B cell (primary cell): ENCODE measurements at regions not wholly inside any gene's neighbourhood (a gene's known extent, or its start where the extent isn't known, plus 50 kb on each side); places are given as distances from the start of the nearest gene placed in this dataset.

ENCODE experiments used
- ATAC-seq: fragments of 200-7000 bp; cut with Tn5 transposase; one replicate; pipeline ENCODE4 v1.10.0; 2021; ENCODE audit warnings: low read depth, mild to moderate bottlenecking, moderate number of reproducible peaks, moderate library complexity
- CTCF ChIA-PET: fragments of 350-600 bp; sonication (Branson Sonifier 250); formaldehyde crosslinking; loops from one replicate; lab custom pipeline; 2021; ENCODE audit warnings: antibody characterized with exemption, inconsistent platforms; lab: Charles Lee
- POLR2A ChIA-PET: fragments of 350-600 bp; sonication (Branson Sonifier 250); formaldehyde crosslinking; loops from one replicate; lab custom pipeline; 2021; ENCODE audit warnings: antibody characterized with exemption; lab: Charles Lee
- DNase-seq: peaks from one replicate; pipeline ENCODE4 v3.0.0; 2013
- H2AFZ ChIP-seq: 2 replicates; pipeline ENCODE4 v1.6.1; 2012; ENCODE audit warnings: mild to moderate bottlenecking, low read depth, low read length; ENCODE audit not compliant: insufficient read depth, poor library complexity, severe bottlenecking
- H3K27ac ChIP-seq, 2 donors: 1 replicate in 1 of 2; 2 replicates in 1 of 2; pipeline ENCODE4 v1.5.1; 2012 to 2013; ENCODE audit warnings: low read length in 2 of 2, mild to moderate bottlenecking in 2 of 2, moderate library complexity in 1 of 2
- H3K27me3 ChIP-seq, 4 experiments: fragments of 200-600 bp in 1 of 4; sonication (generic) in 1 of 4; replicated peaks in 1 of 4; 1 replicate in 2 of 4; 2 replicates in 2 of 4; pipeline versions ENCODE4 v1.6.1 to v1.7.0; 2013 to 2016; ENCODE audit warnings: low read length in 3 of 4, mild to moderate bottlenecking in 2 of 4, mixed read lengths in 1 of 4, moderate library complexity in 1 of 4; ENCODE audit not compliant: insufficient read depth in 4 of 4, control insufficient read depth in 3 of 4; ENCODE audit errors: control extremely low read depth in 1 of 4
- H3K36me3 ChIP-seq, 2 experiments: replicated peaks in 1 of 2; 1 replicate in 1 of 2; 2 replicates in 1 of 2; pipeline versions ENCODE4 v1.6.1 to v1.7.1; 2013; ENCODE audit warnings: low read length in 1 of 2; ENCODE audit not compliant: insufficient read depth in 2 of 2, control insufficient read depth in 1 of 2; ENCODE audit errors: control extremely low read depth in 1 of 2, extremely low read depth in 1 of 2
- H3K4me1 ChIP-seq, 2 donors: fragments of 200-600 bp in 1 of 2; sonication (generic) in 1 of 2; 1 replicate in 1 of 2; 2 replicates in 1 of 2; pipeline versions ENCODE4 v1.5.1 to v1.6.1; 2013 to 2017; ENCODE audit warnings: low read length in 2 of 2; ENCODE audit not compliant: control insufficient read depth in 2 of 2, insufficient read depth in 2 of 2
- H3K4me2 ChIP-seq: replicated peaks from 2 replicates; pipeline ENCODE3; 2012; ENCODE audit warnings: mild to moderate bottlenecking, low read depth, low read length; ENCODE audit not compliant: poor library complexity, severe bottlenecking
- H3K4me3 ChIP-seq, 5 experiments: fragments of 200-600 bp in 1 of 5; sonication (generic) in 1 of 5; 1 replicate in 3 of 5; 2 replicates in 2 of 5; pipeline versions ENCODE4 v1.5.1 to v1.7.0; 2011 to 2016; ENCODE audit warnings: low read length in 4 of 5, mild to moderate bottlenecking in 4 of 5, low read depth in 2 of 5, control low read depth in 1 of 5, moderate library complexity in 1 of 5; ENCODE audit not compliant: insufficient read depth in 1 of 5; ENCODE audit errors: control extremely low read depth in 1 of 5, extremely low read depth in 1 of 5
- H3K79me2 ChIP-seq: fragments of 200-600 bp; sonication (generic); one replicate; pipeline ENCODE4 v1.6.0; 2016; ENCODE audit warnings: low read length; ENCODE audit not compliant: control insufficient read depth, insufficient read depth
- H3K9ac ChIP-seq: fragments of 200-600 bp; sonication (generic); 2 replicates; pipeline ENCODE4 v1.6.1; 2017; ENCODE audit warnings: mild to moderate bottlenecking, low read length, moderate library complexity
- H3K9me3 ChIP-seq, 3 donors: one replicate each; pipeline versions ENCODE4 v1.6.1 to v1.7.1; 2013; ENCODE audit warnings: low read length in 2 of 3; ENCODE audit not compliant: control insufficient read depth in 2 of 3, insufficient read depth in 1 of 3; ENCODE audit errors: control extremely low read depth in 1 of 3
- H4K20me1 ChIP-seq: 2 replicates; pipeline ENCODE4 v1.6.0; 2012; ENCODE audit warnings: mild to moderate bottlenecking, low read length; ENCODE audit not compliant: insufficient read depth, control insufficient read depth, poor library complexity, severe bottlenecking
- H3K27ac Mint-ChIP-seq: one replicate; pipeline ENCODE4 v1.8.0; 2021; ENCODE audit warnings: mixed read lengths
- H3K27me3 Mint-ChIP-seq: one replicate; pipeline ENCODE4 v1.8.0; 2021; ENCODE audit warnings: mixed read lengths
- H3K4me1 Mint-ChIP-seq: one replicate; pipeline ENCODE4 v1.8.0; 2021; ENCODE audit warnings: mixed read lengths
- H3K4me3 Mint-ChIP-seq: one replicate; pipeline ENCODE4 v1.8.0; 2021; ENCODE audit warnings: mixed read lengths
- H3K9me3 Mint-ChIP-seq: one replicate; pipeline ENCODE4 v1.8.0; 2022; ENCODE audit warnings: mixed read lengths; ENCODE audit not compliant: insufficient read depth
- EZH2 ChIP-seq: IDR thresholded peaks from 2 replicates; pipeline ENCODE4 v1.6.1; 2012; ENCODE audit warnings: borderline replicate concordance, low read depth, mild to moderate bottlenecking, moderate library complexity, low read length; ENCODE audit not compliant: insufficient read depth, poor library complexity, severe bottlenecking
- WGBS: methylation state at CpG from one replicate; pipeline ENCODE4 v1.1.5; 2013; ENCODE audit warnings: missing lambda C conversion rate; ENCODE audit not compliant: insufficient coverage; 5-methylcytosine and 5-hydroxymethylcytosine counted together
- intact Hi-C: fragments of 100-400 bp; cut with micrococcal nuclease; formaldehyde crosslinking; loops from one replicate; pipeline ENCODE4 v1.10.0; 2022
- TF ChIP-seq, protein P1 (sequence below): fragments of 200-600 bp; IDR thresholded peaks from one replicate; pipeline ENCODE4 v1.8.0; 2022; ENCODE audit warnings: antibody characterized with exemption, mild to moderate bottlenecking

DNA sequence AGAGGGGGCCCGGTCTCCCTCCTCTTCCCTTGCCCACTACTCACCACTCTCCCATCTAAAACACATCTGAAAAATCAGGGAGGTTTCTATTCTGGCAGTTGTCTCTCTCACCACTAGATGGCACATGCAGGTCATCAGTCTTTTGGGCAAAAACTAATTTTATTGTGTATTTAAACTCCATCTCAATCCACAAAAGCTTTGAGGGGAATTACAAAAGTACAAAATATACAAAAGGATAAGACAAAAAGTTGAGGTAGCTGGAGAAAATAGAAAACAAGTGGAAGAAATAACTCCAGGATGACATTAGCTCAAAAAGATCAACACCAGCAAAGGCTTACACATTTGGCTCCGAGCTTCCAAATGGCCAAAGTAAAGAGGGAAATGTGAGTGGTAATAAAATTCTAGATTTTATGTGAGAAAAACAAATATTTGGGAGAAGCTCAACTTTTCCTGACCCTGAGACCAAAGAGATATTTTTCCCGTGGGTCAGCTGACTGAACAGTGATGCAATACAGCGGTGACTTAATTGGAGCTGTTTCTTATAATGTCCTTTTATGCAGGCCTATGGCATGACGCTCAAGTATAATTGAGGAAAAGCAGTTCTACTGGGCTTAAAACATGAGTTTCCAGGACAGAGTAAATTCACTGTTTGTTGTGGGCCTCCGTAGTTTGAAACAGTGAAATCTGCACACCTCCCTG lies 79.8 kb upstream of the CHD6 start:
- H3K4me2 ChIP-seq, result no peak overlapping the region
- no peak for ATAC-seq
- Mint-ChIP-seq H3K9me3 (no peaks in the 10 kb centered on the region), H3K4me1 (peaks cover 7% of the 10 kb centered on the region), H3K4me3 (no peak overlapping the region), H3K27me3 (peaks cover 10% of the 10 kb centered on the region), H3K27ac (no peak overlapping the region)
- no peak overlapping the region for H3K4me3 ChIP-seq
- H3K27me3 ChIP-seq, result peaks cover 0 to 4% (median 2%) of the 10 kb centered on the region in 4 experiments
- TF ChIP-seq, protein P1, sequence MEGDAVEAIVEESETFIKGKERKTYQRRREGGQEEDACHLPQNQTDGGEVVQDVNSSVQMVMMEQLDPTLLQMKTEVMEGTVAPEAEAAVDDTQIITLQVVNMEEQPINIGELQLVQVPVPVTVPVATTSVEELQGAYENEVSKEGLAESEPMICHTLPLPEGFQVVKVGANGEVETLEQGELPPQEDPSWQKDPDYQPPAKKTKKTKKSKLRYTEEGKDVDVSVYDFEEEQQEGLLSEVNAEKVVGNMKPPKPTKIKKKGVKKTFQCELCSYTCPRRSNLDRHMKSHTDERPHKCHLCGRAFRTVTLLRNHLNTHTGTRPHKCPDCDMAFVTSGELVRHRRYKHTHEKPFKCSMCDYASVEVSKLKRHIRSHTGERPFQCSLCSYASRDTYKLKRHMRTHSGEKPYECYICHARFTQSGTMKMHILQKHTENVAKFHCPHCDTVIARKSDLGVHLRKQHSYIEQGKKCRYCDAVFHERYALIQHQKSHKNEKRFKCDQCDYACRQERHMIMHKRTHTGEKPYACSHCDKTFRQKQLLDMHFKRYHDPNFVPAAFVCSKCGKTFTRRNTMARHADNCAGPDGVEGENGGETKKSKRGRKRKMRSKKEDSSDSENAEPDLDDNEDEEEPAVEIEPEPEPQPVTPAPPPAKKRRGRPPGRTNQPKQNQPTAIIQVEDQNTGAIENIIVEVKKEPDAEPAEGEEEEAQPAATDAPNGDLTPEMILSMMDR, result peak; percentile 94
- no peak for TF ChIP-seq EZH2
- intact Hi-C loops, result loop anchor here (10.0 kb wide), 1 partner anchor 673 kb away; the partner anchor contains the start of gene TOP1
- no peaks in the 10 kb centered on the region for H3K9me3 ChIP-seq
- peak; percentile 53 for DNase-seq
- POLR2A ChIA-PET, result no interaction called here
- no peak overlapping the region for H3K27ac ChIP-seq
- CTCF ChIA-PET, result interaction anchor here (0.7 to 1.3 kb wide), 7 partner anchors 8 to 78 kb away, joined by 3 to 6 read pairs (median 3); no protein-coding TSS in a partner anchor
- H2AFZ ChIP-seq, result no peak overlapping the region
- peaks cover 4 to 10% of the 10 kb centered on the region in 2 donors for H3K4me1 ChIP-seq
- no peaks in the 10 kb centered on the region for H4K20me1 ChIP-seq
- H3K9ac ChIP-seq, result no peak overlapping the region
- no peaks in the 10 kb centered on the region for H3K79me2 ChIP-seq
- no peaks in the 10 kb centered on the region for H3K36me3 ChIP-seq
- WGBS, result 74% methylated on average over 5 of the region's 6 CpGs

DNA sequence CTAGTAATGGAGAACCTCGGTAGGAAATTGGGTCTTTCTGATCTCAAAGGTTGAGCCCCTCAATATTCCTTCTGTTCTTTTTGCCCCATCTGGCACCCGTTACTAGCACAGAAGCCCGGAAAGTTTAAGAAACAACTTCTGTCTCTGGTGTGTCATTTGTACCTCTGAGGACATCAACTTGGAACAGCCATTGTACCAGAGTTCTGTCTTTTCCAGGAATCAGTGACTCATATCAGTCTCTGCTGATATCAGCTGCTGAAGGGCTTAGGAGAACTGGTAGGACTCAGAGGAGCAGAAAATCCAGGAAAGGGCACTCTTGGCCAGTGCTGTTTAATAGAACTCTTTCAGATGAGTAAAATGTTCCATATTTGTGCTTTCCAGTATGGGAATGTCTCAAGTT lies 78.3 kb upstream of the CHD6 start:
- WGBS, result 100% methylated on average over 2 of the region's 3 CpGs
- H3K9me3 ChIP-seq, result no peaks in the 10 kb centered on the region
- H3K27ac Mint-ChIP-seq, result no peak overlapping the region
- TF ChIP-seq, protein P1, result no peak
- TF ChIP-seq EZH2, result no peak
- H3K36me3 ChIP-seq, result no peaks in the 10 kb centered on the region
- no peak overlapping the region for H3K27ac ChIP-seq
- H3K4me3 ChIP-seq, result no peak overlapping the region
- H3K79me2 ChIP-seq, result no peaks in the 10 kb centered on the region
- no peak for ATAC-seq
- peaks cover 13% of the 10 kb centered on the region for H3K4me1 Mint-ChIP-seq
- DNase-seq, result no peak
- intact Hi-C loops, result loop anchor here (10.0 kb wide), 1 partner anchor 672 kb away; the partner anchor contains the start of gene TOP1
- ChIA-PET POLR2A (no interaction called here), CTCF (interaction anchor here (1.5 kb wide), 1 partner anchor 78 kb away, joined by 5 read pairs; the partner anchor contains the start of gene CHD6)
- H3K4me3 Mint-ChIP-seq, result no peak overlapping the region
- no peak overlapping the region for H3K9ac ChIP-seq
- no peaks in the 10 kb centered on the region for H4K20me1 ChIP-seq
- H3K4me2 ChIP-seq, result no peak overlapping the region
- H2AFZ ChIP-seq, result no peak overlapping the region
- H3K27me3 ChIP-seq, result peaks cover 0 to 4% (median 2%) of the 10 kb centered on the region in 4 experiments
- H3K27me3 Mint-ChIP-seq, result peaks cover 5% of the 10 kb centered on the region
- peaks cover 8 to 17% of the 10 kb centered on the region in 2 donors for H3K4me1 ChIP-seq
- H3K9me3 Mint-ChIP-seq, result no peaks in the 10 kb centered on the region
